ENCODE measurements at regions not wholly inside any gene's neighbourhood (a gene's known extent, or its start where the extent isn't known, plus 50 kb on each side); places are given as distances from the start of the nearest gene placed in this dataset.

DNA sequence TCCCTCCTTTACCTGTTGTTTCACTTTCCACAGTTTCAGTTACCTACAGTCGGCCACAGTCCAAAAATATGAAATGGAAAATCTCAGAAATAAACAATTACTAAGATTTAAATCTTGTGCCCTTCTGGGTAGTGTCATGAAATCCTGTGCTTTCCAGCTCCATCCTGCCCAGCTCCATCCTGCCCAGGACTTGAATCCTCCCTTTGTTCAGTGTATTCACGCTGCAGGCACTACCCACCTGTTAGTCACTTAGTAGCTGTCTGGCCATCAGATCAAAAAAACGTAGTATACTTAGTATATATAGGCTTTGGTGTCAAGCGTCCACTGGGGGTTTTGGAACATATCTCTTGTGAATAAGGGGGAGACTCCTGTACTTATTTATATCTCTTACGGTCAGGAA lies 329.0 kb upstream of the SEMA6D start:
- TF ChIP-seq, protein P1, sequence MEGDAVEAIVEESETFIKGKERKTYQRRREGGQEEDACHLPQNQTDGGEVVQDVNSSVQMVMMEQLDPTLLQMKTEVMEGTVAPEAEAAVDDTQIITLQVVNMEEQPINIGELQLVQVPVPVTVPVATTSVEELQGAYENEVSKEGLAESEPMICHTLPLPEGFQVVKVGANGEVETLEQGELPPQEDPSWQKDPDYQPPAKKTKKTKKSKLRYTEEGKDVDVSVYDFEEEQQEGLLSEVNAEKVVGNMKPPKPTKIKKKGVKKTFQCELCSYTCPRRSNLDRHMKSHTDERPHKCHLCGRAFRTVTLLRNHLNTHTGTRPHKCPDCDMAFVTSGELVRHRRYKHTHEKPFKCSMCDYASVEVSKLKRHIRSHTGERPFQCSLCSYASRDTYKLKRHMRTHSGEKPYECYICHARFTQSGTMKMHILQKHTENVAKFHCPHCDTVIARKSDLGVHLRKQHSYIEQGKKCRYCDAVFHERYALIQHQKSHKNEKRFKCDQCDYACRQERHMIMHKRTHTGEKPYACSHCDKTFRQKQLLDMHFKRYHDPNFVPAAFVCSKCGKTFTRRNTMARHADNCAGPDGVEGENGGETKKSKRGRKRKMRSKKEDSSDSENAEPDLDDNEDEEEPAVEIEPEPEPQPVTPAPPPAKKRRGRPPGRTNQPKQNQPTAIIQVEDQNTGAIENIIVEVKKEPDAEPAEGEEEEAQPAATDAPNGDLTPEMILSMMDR (IDR thresholded peaks at IDR 0.05; ENCODE audit: insufficient read depth, low read length): no peak
- DNase-seq (ENCODE audit: low read depth): no peak
- no peak overlapping the region for H3K4me3 ChIP-seq (ENCODE audit: low read depth, low read length)

- no peak for DNase-seq (ENCODE audit: low read depth)
- TF ChIP-seq, protein P1 (IDR thresholded peaks at IDR 0.05; ENCODE audit: insufficient read depth, low read length): no peak
- no peak overlapping the region for H3K4me3 ChIP-seq (ENCODE audit: low read depth, low read length)
Observed at GRCh38 chr15:47390208-47390765, 327.0 kb upstream of the SEMA6D start.

DNA sequence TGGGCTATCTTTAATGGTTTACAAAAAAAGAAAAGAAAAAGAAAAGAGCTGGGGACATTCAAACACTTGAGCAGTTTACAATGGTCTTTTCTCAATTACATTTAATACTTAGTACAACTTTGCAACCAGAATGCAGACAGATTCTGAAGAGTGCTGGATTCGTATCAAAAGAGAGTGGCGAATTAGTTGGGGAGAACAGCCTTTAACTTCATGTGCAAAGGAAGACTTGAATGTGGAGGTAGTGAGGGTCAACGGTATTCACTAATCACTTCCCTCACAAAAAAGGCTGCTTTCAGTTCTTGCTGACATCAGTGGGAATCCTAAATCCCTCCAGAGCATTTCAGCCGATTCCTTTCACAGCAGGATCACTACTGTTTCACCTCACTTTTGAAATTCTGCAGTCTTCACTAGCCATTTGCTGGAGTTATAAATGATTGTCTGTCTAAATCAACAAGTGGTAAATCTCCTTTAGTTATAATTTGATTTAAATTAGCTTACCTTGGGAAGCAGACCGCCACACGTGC lies 323.0 kb upstream of the SEMA6D start:
- DNase-seq (ENCODE audit: low read depth): no peak
- no peak overlapping the region for H3K4me3 ChIP-seq (ENCODE audit: low read depth, low read length)
- TF ChIP-seq, protein P1 (IDR thresholded peaks at IDR 0.05; ENCODE audit: insufficient read depth, low read length): no peak

DNA sequence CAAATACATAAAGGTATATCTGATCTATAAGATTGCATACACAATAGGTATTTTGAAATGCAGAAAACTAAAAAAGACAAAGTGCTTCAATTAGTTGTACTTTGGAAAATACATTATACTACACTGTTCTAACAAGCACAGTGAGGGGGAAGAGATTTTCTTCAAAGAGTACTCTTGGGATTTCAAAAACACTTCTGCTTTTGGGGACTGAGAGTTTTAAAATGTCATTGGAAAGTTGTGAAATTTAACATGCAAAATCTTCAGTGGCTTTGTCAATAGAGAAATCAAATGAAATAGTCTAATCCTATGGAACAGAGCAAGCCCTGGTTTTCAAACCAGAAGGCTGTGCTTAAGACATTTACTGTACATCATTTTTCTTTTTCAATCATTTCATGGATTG lies 322.2 kb upstream of the SEMA6D start:
- DNase-seq (ENCODE audit: low read depth): no peak
- TF ChIP-seq, protein P1 (IDR thresholded peaks at IDR 0.05; ENCODE audit: insufficient read depth, low read length): no peak

GRCh38 chr15:47397655-47398054 lies 319.6 kb upstream of the SEMA6D start:
- no peak for DNase-seq (ENCODE audit: low read depth)
- TF ChIP-seq, protein P1 (IDR thresholded peaks at IDR 0.05; ENCODE audit: insufficient read depth, low read length): no peak
- H3K4me3 ChIP-seq (ENCODE audit: low read depth, low read length): no peak overlapping the region

More for the DNA sequence above, 322.2 kb upstream of the SEMA6D start:
- H3K4me3 ChIP-seq (ENCODE audit: low read depth, low read length): no peak overlapping the region

GRCh38 chr15:47398132-47398531 lies 319.2 kb upstream of the SEMA6D start:
- no peak overlapping the region for H3K4me3 ChIP-seq (ENCODE audit: low read depth, low read length)
- TF ChIP-seq, protein P1 (IDR thresholded peaks at IDR 0.05; ENCODE audit: insufficient read depth, low read length): no peak
- DNase-seq (ENCODE audit: low read depth): no peak

DNA sequence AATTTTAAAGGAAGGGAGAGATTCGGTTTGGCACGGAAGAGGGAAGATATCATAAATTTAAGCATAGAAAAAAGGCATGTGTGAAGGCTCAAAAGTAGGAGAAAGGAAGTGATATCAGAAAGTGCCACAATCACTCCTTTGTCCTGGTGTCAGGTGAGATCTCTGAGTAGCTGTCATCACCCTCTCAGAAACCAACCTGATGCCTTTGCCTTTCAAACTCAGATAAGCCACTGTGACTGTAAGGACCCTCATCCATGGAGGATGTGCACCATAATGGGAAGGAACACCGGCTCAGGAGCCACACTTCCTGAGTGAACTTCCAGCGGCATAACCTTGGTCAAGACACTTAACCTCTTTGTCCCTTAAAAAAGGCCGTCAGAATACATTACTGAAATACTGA lies 318.7 kb upstream of the SEMA6D start:
- H3K4me3 ChIP-seq (ENCODE audit: low read depth, low read length): no peak overlapping the region
- no peak for DNase-seq (ENCODE audit: low read depth)
- TF ChIP-seq, protein P1 (IDR thresholded peaks at IDR 0.05; ENCODE audit: insufficient read depth, low read length): no peak

All from fibroblast of the aortic adventitia (primary cell).